Brain microvascular endothelial cell (primary cell): ENCODE measurements at regions not wholly inside any gene's neighbourhood (a gene's known extent, or its start where the extent isn't known, plus 50 kb on each side); places are given as distances from the start of the nearest gene placed in this dataset.
A peak's percentile ranks its signal among the peaks of the same experiment; 100 is the strongest.

Source experiments
- DNase-seq: peaks from one replicate; pipeline ENCODE4 v3.0.0-alpha.2; 2020
- H3K27ac ChIP-seq: fragments of 250-450 bp; sonication (Bioruptor Pico); 2 replicates; pipeline ENCODE4 v1.5.1; 2020; ENCODE audit warnings: mild to moderate bottlenecking, moderate library complexity
- H3K27me3 ChIP-seq: fragments of 250-450 bp; sonication (Bioruptor Pico); replicated peaks from 2 replicates; pipeline ENCODE4 v1.5.1; 2020; ENCODE audit warnings: mild to moderate bottlenecking
- H3K36me3 ChIP-seq: fragments of 250-450 bp; sonication (Bioruptor Pico); replicated peaks from 2 replicates; pipeline ENCODE4 v1.5.1; 2020; ENCODE audit warnings: mild to moderate bottlenecking
- H3K4me3 ChIP-seq: 2 replicates; pipeline ENCODE4 v1.5.1; 2011; ENCODE audit warnings: low read depth, mild to moderate bottlenecking, control low read depth, low read length, moderate library complexity
- in situ Hi-C: cut with HindIII; loops from 2 replicates; pipeline ENCODE4 v1.10.0; 2017; ENCODE audit warnings: low sequenced_read_pairs, low pct_ligation_motif_present
- TF ChIP-seq, protein P1 (sequence below): IDR thresholded peaks from 2 replicates; pipeline ENCODE4 v1.5.1; 2011; ENCODE audit warnings: low read depth, mild to moderate bottlenecking, moderate library complexity, low read length, control low read depth, inconsistent platforms; ENCODE audit errors: missing control alignments

DNA sequence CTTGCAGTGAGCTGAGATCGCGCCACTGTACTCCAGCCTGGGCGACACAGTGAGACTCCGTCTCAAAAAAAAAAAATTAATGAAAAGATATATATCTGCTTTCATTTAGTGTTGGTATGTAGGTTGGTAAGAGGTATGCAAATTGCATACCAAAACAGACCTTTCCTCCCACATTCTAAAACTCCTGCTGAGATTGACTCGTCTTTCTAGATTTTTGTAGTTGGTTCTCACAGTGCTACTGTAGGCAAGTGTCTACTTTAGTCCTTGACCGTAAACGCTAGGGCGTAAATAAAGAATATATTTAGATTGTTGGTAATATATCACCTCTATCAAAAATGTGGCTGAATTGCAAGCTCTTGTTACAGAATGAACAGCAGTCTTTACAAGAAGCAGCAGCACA is 445.9 kb downstream of the CHSY3 start:
- in situ Hi-C loops: no loop called here

GRCh38 chr5:130337179-130337888 is 433.1 kb downstream of the CHSY3 start:
- TF ChIP-seq, protein P1, sequence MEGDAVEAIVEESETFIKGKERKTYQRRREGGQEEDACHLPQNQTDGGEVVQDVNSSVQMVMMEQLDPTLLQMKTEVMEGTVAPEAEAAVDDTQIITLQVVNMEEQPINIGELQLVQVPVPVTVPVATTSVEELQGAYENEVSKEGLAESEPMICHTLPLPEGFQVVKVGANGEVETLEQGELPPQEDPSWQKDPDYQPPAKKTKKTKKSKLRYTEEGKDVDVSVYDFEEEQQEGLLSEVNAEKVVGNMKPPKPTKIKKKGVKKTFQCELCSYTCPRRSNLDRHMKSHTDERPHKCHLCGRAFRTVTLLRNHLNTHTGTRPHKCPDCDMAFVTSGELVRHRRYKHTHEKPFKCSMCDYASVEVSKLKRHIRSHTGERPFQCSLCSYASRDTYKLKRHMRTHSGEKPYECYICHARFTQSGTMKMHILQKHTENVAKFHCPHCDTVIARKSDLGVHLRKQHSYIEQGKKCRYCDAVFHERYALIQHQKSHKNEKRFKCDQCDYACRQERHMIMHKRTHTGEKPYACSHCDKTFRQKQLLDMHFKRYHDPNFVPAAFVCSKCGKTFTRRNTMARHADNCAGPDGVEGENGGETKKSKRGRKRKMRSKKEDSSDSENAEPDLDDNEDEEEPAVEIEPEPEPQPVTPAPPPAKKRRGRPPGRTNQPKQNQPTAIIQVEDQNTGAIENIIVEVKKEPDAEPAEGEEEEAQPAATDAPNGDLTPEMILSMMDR: no peak
- peak; percentile 75 for DNase-seq
- Histone ChIP-seq H3K27me3 (no peaks in the 10 kb centered on the region), H3K4me3 (no peak overlapping the region), H3K27ac (peak overlapping the region; percentile 73), H3K36me3 (no peaks in the 10 kb centered on the region)
- in situ Hi-C loops: no loop called here

More for the DNA sequence above, 445.9 kb downstream of the CHSY3 start:
- Histone ChIP-seq H3K4me3 (no peak overlapping the region), H3K27ac (no peak overlapping the region), H3K27me3 (no peaks in the 10 kb centered on the region), H3K36me3 (no peaks in the 10 kb centered on the region)
- no peak for DNase-seq
- TF ChIP-seq, protein P1: no peak

DNA sequence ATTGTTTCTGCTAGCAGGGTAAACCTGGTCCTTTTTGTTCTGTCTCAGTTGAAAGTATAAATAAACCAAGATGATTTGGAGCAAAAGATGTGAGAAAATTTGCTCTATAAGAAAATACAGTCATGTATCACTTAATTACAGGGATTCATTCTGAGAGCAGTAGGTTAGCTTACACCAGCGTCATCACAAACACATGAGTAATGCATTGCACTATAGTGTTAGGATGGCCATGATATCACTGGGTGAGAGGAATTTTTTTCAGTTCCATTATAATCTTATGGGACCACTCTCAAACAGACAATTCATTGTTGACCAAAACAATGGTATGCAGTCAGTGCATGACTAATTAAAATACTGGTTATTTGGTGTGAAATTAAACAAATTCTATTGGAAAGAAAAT is 430.9 kb downstream of the CHSY3 start:
- Histone ChIP-seq H3K36me3 (no peaks in the 10 kb centered on the region), H3K4me3 (no peak overlapping the region), H3K27me3 (no peaks in the 10 kb centered on the region), H3K27ac (no peak overlapping the region)
- in situ Hi-C loops: no loop called here
- TF ChIP-seq, protein P1: no peak
- DNase-seq: peak; percentile 31

- no peak overlapping the region for H3K4me3 ChIP-seq
- in situ Hi-C loops: no loop called here
- TF ChIP-seq, protein P1: no peak
- DNase-seq: peak; percentile 74
- H3K36me3 ChIP-seq: no peaks in the 10 kb centered on the region
- H3K27me3 ChIP-seq: no peaks in the 10 kb centered on the region
- no peak overlapping the region for H3K27ac ChIP-seq
Measured at GRCh38 chr5:130333089-130333488, 428.8 kb downstream of the CHSY3 start.

- in situ Hi-C loops: no loop called here
- TF ChIP-seq, protein P1: no peak
Measured at GRCh38 chr5:130331332-130331731, 427.1 kb downstream of the CHSY3 start.

GRCh38 chr5:130324953-130325671 is 420.8 kb downstream of the CHSY3 start:
- Histone ChIP-seq H3K27ac (no peak overlapping the region), H3K36me3 (no peaks in the 10 kb centered on the region), H3K4me3 (no peak overlapping the region), H3K27me3 (no peaks in the 10 kb centered on the region)
- in situ Hi-C loops: no loop called here
- no peak for DNase-seq
- TF ChIP-seq, protein P1: no peak

More at GRCh38 chr5:130331332-130331731, 427.1 kb downstream of the CHSY3 start:
- H3K4me3 ChIP-seq: no peak overlapping the region
- H3K36me3 ChIP-seq: no peaks in the 10 kb centered on the region
- no peak for DNase-seq
- H3K27ac ChIP-seq: no peak overlapping the region
- no peaks in the 10 kb centered on the region for H3K27me3 ChIP-seq
